C4-2B (cell line): ENCODE measurements at regions not wholly inside any gene's neighbourhood (a gene's known extent, or its start where the extent isn't known, plus 50 kb on each side); places are given as distances from the start of the nearest gene placed in this dataset.

Source experiments
- H3K27ac ChIP-seq: fragments of 450-650 bp; 2 replicates; pipeline ENCODE4 v1.5.1; 2017
- CTCF ChIP-seq: fragments of 450-650 bp; conservative IDR thresholded peaks from 2 replicates; pipeline ENCODE4 v1.5.1; 2017; ENCODE audit warnings: mild to moderate bottlenecking
- ZFX ChIP-seq: fragments of 450-650 bp; IDR thresholded peaks from 2 replicates; pipeline ENCODE4 v1.6.1; 2017

GRCh38 chr2:147439986-147440385 is 404.8 kb upstream of the ACVR2A start:
- TF ChIP-seq CTCF (no peak), ZFX (no peak)
- H3K27ac ChIP-seq, result no peak overlapping the region

GRCh38 chr2:147438882-147439281 is 405.9 kb upstream of the ACVR2A start:
- H3K27ac ChIP-seq, result no peak overlapping the region
- TF ChIP-seq CTCF, result no peak
- no peak for TF ChIP-seq ZFX

GRCh38 chr2:147433822-147434221 is 411.0 kb upstream of the ACVR2A start:
- 0 out of 2 replicates have a peak overlapping the region, but pooled peaks have one; percentile 4 for H3K27ac ChIP-seq
- no peak for TF ChIP-seq ZFX
- TF ChIP-seq CTCF, result no peak

- TF ChIP-seq ZFX, result no peak
- no peak for TF ChIP-seq CTCF
Observed at GRCh38 chr2:147430408-147430807, 414.4 kb upstream of the ACVR2A start.

GRCh38 chr2:147428120-147428747 is 416.6 kb upstream of the ACVR2A start:
- no peak overlapping the region; the same call in 1 of the 2 replicates for H3K27ac ChIP-seq
- TF ChIP-seq ZFX, result no peak
- TF ChIP-seq CTCF, result no peak

More at GRCh38 chr2:147430408-147430807, 414.4 kb upstream of the ACVR2A start:
- H3K27ac ChIP-seq, result no peak overlapping the region

- H3K27ac ChIP-seq, result no peak overlapping the region
- TF ChIP-seq CTCF (no peak), ZFX (no peak)
Observed at GRCh38 chr2:147425437-147426029, 419.3 kb upstream of the ACVR2A start.

- no peak overlapping the region for H3K27ac ChIP-seq
- TF ChIP-seq CTCF (no peak), ZFX (no peak)
Observed at GRCh38 chr2:147424766-147425165, 420.1 kb upstream of the ACVR2A start.
